ENCODE measurements at regions not wholly inside any gene's neighbourhood (a gene's known extent, or its start where the extent isn't known, plus 50 kb on each side); places are given as distances from the start of the nearest gene placed in this dataset.

DNA sequence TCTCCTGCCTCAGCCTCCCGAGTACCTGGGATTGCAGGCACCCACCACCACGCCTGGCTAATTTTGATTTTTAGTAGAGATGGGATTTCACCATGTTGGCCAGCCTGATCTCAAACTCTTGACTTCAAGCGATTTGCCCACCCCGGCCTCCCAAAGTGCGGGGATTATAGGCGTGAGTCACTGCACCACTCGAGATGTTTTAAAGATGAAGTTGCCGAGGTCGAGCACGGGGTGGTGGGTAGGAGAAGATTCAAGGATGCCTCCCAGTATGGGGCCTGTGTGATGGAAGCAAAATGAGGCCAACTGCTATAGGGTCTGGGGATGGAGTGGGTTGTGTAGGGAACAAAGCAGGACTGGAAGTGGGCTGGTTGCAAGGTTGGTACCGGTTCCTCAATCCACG is 245.2 kb downstream of the MN1 start:
- no peaks in the 10 kb centered on the region for H4K20me1 ChIP-seq (ENCODE audit: control insufficient read depth, extremely low read depth, insufficient read depth, low read length)
- no peak overlapping the region for H3K9ac ChIP-seq (ENCODE audit: control insufficient read depth, extremely low read depth, insufficient read depth, low read length)
- no peaks in the 10 kb centered on the region for H3K27me3 ChIP-seq (ENCODE audit: control insufficient read depth, extremely low read depth, insufficient read depth, low read length)
- H3K9me1 ChIP-seq (ENCODE audit: control insufficient read depth, extremely low read depth, insufficient read depth, low read length): no peaks in the 10 kb centered on the region
- TF ChIP-seq, protein P1, sequence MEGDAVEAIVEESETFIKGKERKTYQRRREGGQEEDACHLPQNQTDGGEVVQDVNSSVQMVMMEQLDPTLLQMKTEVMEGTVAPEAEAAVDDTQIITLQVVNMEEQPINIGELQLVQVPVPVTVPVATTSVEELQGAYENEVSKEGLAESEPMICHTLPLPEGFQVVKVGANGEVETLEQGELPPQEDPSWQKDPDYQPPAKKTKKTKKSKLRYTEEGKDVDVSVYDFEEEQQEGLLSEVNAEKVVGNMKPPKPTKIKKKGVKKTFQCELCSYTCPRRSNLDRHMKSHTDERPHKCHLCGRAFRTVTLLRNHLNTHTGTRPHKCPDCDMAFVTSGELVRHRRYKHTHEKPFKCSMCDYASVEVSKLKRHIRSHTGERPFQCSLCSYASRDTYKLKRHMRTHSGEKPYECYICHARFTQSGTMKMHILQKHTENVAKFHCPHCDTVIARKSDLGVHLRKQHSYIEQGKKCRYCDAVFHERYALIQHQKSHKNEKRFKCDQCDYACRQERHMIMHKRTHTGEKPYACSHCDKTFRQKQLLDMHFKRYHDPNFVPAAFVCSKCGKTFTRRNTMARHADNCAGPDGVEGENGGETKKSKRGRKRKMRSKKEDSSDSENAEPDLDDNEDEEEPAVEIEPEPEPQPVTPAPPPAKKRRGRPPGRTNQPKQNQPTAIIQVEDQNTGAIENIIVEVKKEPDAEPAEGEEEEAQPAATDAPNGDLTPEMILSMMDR (optimal IDR thresholded peaks at IDR 0.05 in 1 of 3, IDR thresholded peaks at IDR 0.05 in 1 of 3, conservative IDR thresholded peaks at IDR 0.05 in 1 of 3; ENCODE audit: extremely low read depth in 1 of 3, insufficient read depth in 2 of 3, low read length in 3 of 3): no peak
- no peak for TF ChIP-seq EZH2 (IDR thresholded peaks at IDR 0.05; ENCODE audit: low read length)
- DNase-seq (ENCODE audit: low read depth, low spot score) (no peak), FAIRE-seq (no peak)
- H3K79me2 ChIP-seq (ENCODE audit: control insufficient read depth, insufficient read depth, low read length): no peaks in the 10 kb centered on the region
- no peak overlapping the region for H2AFZ ChIP-seq (ENCODE audit: control insufficient read depth, low read length)
- no peak overlapping the region for H3K4me3 ChIP-seq (ENCODE audit: control insufficient read depth in 2 of 3, extremely low read depth in 1 of 3, insufficient read depth in 2 of 3, low read depth in 1 of 3, low read length in 3 of 3)
- dilution Hi-C loops (cut with MboI; ENCODE audit: extremely low pct_ligation_motif_present, low sequenced_read_pairs): no loop called here
- H3K4me2 ChIP-seq (ENCODE audit: control insufficient read depth, extremely low read depth, insufficient read depth, low read depth, low read length): no peak overlapping the region
- peaks cover 3% of the 10 kb centered on the region for H3K9me3 ChIP-seq (ENCODE audit: control insufficient read depth, low read depth, low read length)
- H3K27ac ChIP-seq (ENCODE audit: control insufficient read depth, insufficient read depth, low read length): no peak overlapping the region
- peaks cover 4% of the 10 kb centered on the region for H3K4me1 ChIP-seq (ENCODE audit: control insufficient read depth, extremely low read depth, insufficient read depth, low read length)
- H3K36me3 ChIP-seq (ENCODE audit: control insufficient read depth in 2 of 2, extremely low read depth in 1 of 2, insufficient read depth in 2 of 2, low read length in 2 of 2): no peaks in the 10 kb centered on the region

DNA sequence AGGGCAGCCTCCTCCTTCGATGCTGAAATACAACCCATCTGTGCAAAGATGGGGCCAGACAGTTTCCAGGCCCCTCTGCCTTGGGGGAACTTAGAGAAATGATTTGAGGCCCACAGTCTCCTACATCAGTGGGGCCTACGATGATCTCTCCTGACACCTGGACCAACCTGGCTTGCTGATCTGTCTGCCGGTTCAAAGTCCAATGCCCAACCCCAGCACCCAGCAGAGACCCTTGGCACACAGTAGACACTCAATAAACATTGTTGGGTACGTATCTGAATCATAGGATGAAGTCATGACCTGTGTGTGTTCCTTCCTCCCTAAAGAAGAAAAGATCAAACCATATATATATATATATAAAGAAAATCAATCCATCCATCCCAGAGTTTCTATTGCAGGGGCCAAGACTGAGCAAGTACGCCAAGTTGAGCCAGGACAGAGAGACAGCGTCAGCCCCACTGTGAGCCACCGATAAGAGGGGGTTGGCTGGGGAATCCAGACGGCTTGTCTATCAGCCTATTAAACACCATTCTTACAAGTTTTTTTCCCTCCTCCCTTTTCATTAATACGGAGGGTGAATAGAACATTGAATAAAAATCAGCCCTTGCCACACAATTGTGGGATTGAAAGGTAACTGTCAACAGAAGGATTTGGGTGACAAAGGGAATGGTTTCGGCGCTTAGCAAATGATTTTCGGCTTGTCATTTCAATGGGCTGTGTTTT is 244.1 kb downstream of the MN1 start:
- no peak overlapping the region for H3K4me3 ChIP-seq (ENCODE audit: control insufficient read depth in 2 of 3, extremely low read depth in 1 of 3, insufficient read depth in 2 of 3, low read depth in 1 of 3, low read length in 3 of 3)
- FAIRE-seq (no peak), DNase-seq (ENCODE audit: low read depth, low spot score) (no peak)
- dilution Hi-C loops (cut with MboI; ENCODE audit: extremely low pct_ligation_motif_present, low sequenced_read_pairs): no loop called here
- H3K27me3 ChIP-seq (ENCODE audit: control insufficient read depth, extremely low read depth, insufficient read depth, low read length): no peaks in the 10 kb centered on the region
- TF ChIP-seq, protein P1 (optimal IDR thresholded peaks at IDR 0.05 in 1 of 3, IDR thresholded peaks at IDR 0.05 in 1 of 3, conservative IDR thresholded peaks at IDR 0.05 in 1 of 3; ENCODE audit: extremely low read depth in 1 of 3, insufficient read depth in 2 of 3, low read length in 3 of 3): no peak
- no peak for TF ChIP-seq EZH2 (IDR thresholded peaks at IDR 0.05; ENCODE audit: low read length)
- no peaks in the 10 kb centered on the region for H3K79me2 ChIP-seq (ENCODE audit: control insufficient read depth, insufficient read depth, low read length)
- H3K9me1 ChIP-seq (ENCODE audit: control insufficient read depth, extremely low read depth, insufficient read depth, low read length): no peaks in the 10 kb centered on the region
- peaks cover 3% of the 10 kb centered on the region for H3K9me3 ChIP-seq (ENCODE audit: control insufficient read depth, low read depth, low read length)
- H4K20me1 ChIP-seq (ENCODE audit: control insufficient read depth, extremely low read depth, insufficient read depth, low read length): no peaks in the 10 kb centered on the region
- no peak overlapping the region for H3K27ac ChIP-seq (ENCODE audit: control insufficient read depth, insufficient read depth, low read length)
- H3K36me3 ChIP-seq (ENCODE audit: control insufficient read depth in 2 of 2, extremely low read depth in 1 of 2, insufficient read depth in 2 of 2, low read length in 2 of 2): no peaks in the 10 kb centered on the region
- H2AFZ ChIP-seq (ENCODE audit: control insufficient read depth, low read length): no peak overlapping the region
- H3K4me1 ChIP-seq (ENCODE audit: control insufficient read depth, extremely low read depth, insufficient read depth, low read length): peaks cover 4% of the 10 kb centered on the region
- H3K9ac ChIP-seq (ENCODE audit: control insufficient read depth, extremely low read depth, insufficient read depth, low read length): no peak overlapping the region
- no peak overlapping the region for H3K4me2 ChIP-seq (ENCODE audit: control insufficient read depth, extremely low read depth, insufficient read depth, low read depth, low read length)

Data from keratinocyte (primary cell).